Kidney glomerular epithelial cell (primary cell): ENCODE measurements at regions not wholly inside any gene's neighbourhood (a gene's known extent, or its start where the extent isn't known, plus 50 kb on each side); places are given as distances from the start of the nearest gene placed in this dataset.

Experiments used
- DNase-seq: peaks from one replicate; lab custom pipeline; 2025; lab: John Stamatoyannopoulos, UW

GRCh38 chr9:2453106-2453505 is 168.5 kb upstream of the VLDLR start:
- no peak for DNase-seq

GRCh38 chr9:2453701-2454100 is 167.9 kb upstream of the VLDLR start:
- DNase-seq = no peak

GRCh38 chr9:2459756-2460155 is 161.8 kb upstream of the VLDLR start:
- DNase-seq = no peak

- DNase-seq = no peak
These were observed 159.7 kb upstream of the VLDLR start for GRCh38 chr9:2461892-2462291.

- DNase-seq = no peak
These were observed 157.0 kb upstream of the VLDLR start for GRCh38 chr9:2464624-2465023.

GRCh38 chr9:2465516-2465915 is 156.1 kb upstream of the VLDLR start:
- no peak for DNase-seq

GRCh38 chr9:2465921-2466460 is 155.6 kb upstream of the VLDLR start:
- peak; percentile 19 for DNase-seq

- no peak for DNase-seq
These were observed 154.9 kb upstream of the VLDLR start for GRCh38 chr9:2466703-2467102.

GRCh38 chr9:2469681-2470221 is 151.8 kb upstream of the VLDLR start:
- DNase-seq = no peak

GRCh38 chr9:2473681-2474080 is 147.9 kb upstream of the VLDLR start:
- no peak for DNase-seq

- DNase-seq = peak; percentile 49
These were observed 143.8 kb upstream of the VLDLR start for GRCh38 chr9:2477755-2478154.

GRCh38 chr9:2478421-2478820 is 143.2 kb upstream of the VLDLR start:
- no peak for DNase-seq

GRCh38 chr9:2479056-2479565 is 142.5 kb upstream of the VLDLR start:
- no peak for DNase-seq

GRCh38 chr9:2480255-2480837 is 141.2 kb upstream of the VLDLR start:
- DNase-seq = no peak

GRCh38 chr9:2481216-2481615 is 140.4 kb upstream of the VLDLR start:
- DNase-seq = no peak

- no peak for DNase-seq
These were observed 134.6 kb upstream of the VLDLR start for GRCh38 chr9:2486988-2487387.

- no peak for DNase-seq
These were observed 131.7 kb upstream of the VLDLR start for GRCh38 chr9:2489838-2490314.

GRCh38 chr9:2492161-2492560 is 129.4 kb upstream of the VLDLR start:
- DNase-seq = no peak

- no peak for DNase-seq
These were observed 128.5 kb upstream of the VLDLR start for GRCh38 chr9:2493109-2493508.

- no peak for DNase-seq
These were observed 128.1 kb upstream of the VLDLR start for GRCh38 chr9:2493529-2493928.

- peak; percentile 40 for DNase-seq
These were observed 127.0 kb upstream of the VLDLR start for GRCh38 chr9:2494562-2494961.

- no peak for DNase-seq
These were observed 126.2 kb upstream of the VLDLR start for GRCh38 chr9:2495221-2496005.

- DNase-seq = no peak
These were observed 125.4 kb upstream of the VLDLR start for GRCh38 chr9:2496169-2496568.
